GM19328 (cell line): ENCODE measurements at regions not wholly inside any gene's neighbourhood (a gene's known extent, or its start where the extent isn't known, plus 50 kb on each side); places are given as distances from the start of the nearest gene placed in this dataset.
"Not testable (repeated sequence)": the region's sequence is repeated elsewhere in the genome, so short reads cannot be mapped to it uniquely, and the experiment has no call there.

Source experiments
- ATAC-seq: cut with Tn5 transposase; IDR thresholded peaks from one replicate; pipeline ENCODE4 v1.9.1; 2021; ENCODE audit warnings: mild to moderate bottlenecking, moderate library complexity; ENCODE audit not compliant: unreplicated experiment

GRCh38 chr3:198096015-198096414 lies 136.0 kb downstream of the LMLN start:
- ATAC-seq = no peak

GRCh38 chr3:198097048-198097447 lies 137.0 kb downstream of the LMLN start:
- no peak for ATAC-seq

- not testable (repeated sequence) for ATAC-seq
These were observed 138.7 kb downstream of the LMLN start for GRCh38 chr3:198098661-198099081.

- not testable (repeated sequence) for ATAC-seq
These were observed 143.1 kb downstream of the LMLN start for GRCh38 chr3:198103070-198103469.

- no peak for ATAC-seq
These were observed 146.2 kb downstream of the LMLN start for GRCh38 chr3:198106265-198106664.

- ATAC-seq = no peak
These were observed 148.1 kb downstream of the LMLN start for GRCh38 chr3:198107840-198108734.

GRCh38 chr3:198109883-198110282 lies 149.9 kb downstream of the LMLN start:
- no peak for ATAC-seq

GRCh38 chr3:198112031-198112430 lies 152.0 kb downstream of the LMLN start:
- no peak for ATAC-seq

GRCh38 chr3:198113206-198114053 lies 153.4 kb downstream of the LMLN start:
- ATAC-seq = no peak

GRCh38 chr3:198114516-198114915 lies 154.5 kb downstream of the LMLN start:
- not testable (repeated sequence) for ATAC-seq

GRCh38 chr3:198122184-198122583 lies 162.2 kb downstream of the LMLN start:
- ATAC-seq = not testable (repeated sequence)

- not testable (repeated sequence) for ATAC-seq
These were observed 177.2 kb downstream of the LMLN start for GRCh38 chr3:198137038-198137835.

- ATAC-seq = not testable (repeated sequence)
These were observed 178.2 kb downstream of the LMLN start for GRCh38 chr3:198138205-198138604.

- ATAC-seq = not testable (repeated sequence)
These were observed 179.0 kb downstream of the LMLN start for GRCh38 chr3:198139037-198139436.

GRCh38 chr3:198139513-198140167 lies 179.6 kb downstream of the LMLN start:
- ATAC-seq = not testable (repeated sequence)

- ATAC-seq = not testable (repeated sequence)
These were observed 183.5 kb downstream of the LMLN start for GRCh38 chr3:198143300-198144137.

- ATAC-seq = not testable (repeated sequence)
These were observed 185.3 kb downstream of the LMLN start for GRCh38 chr3:198145231-198145784.

- not testable (repeated sequence) for ATAC-seq
These were observed 186.1 kb downstream of the LMLN start for GRCh38 chr3:198146070-198146469.

GRCh38 chr3:198146559-198147164 lies 186.6 kb downstream of the LMLN start:
- ATAC-seq = not testable (repeated sequence)
